Stimulated activated CD8-positive, alpha-beta memory T cell treated with anti-CD3 and anti-CD28 coated beads, Interleukin-15, amount 100 ng/mL, for 24 hours (primary cell): ENCODE measurements at regions not wholly inside any gene's neighbourhood (a gene's known extent, or its start where the extent isn't known, plus 50 kb on each side); places are given as distances from the start of the nearest gene placed in this dataset.
"Not testable (repeated sequence)": the region's sequence is repeated elsewhere in the genome, so short reads cannot be mapped to it uniquely, and the experiment has no call there.

Experiments
- DNase-seq: peaks from one replicate; pipeline ENCODE4 v3.0.0-alpha.2; 2020; ENCODE audit warnings: low read depth

GRCh38 chr17:34024386-34024785 is 230.7 kb upstream of the CCL2 start:
- DNase-seq, result no peak

GRCh38 chr17:34024806-34025551 is 230.1 kb upstream of the CCL2 start:
- no peak for DNase-seq

- DNase-seq, result not testable (repeated sequence)
Observed at GRCh38 chr17:34030601-34031000, 224.5 kb upstream of the CCL2 start.

GRCh38 chr17:34032305-34032704 is 222.8 kb upstream of the CCL2 start:
- not testable (repeated sequence) for DNase-seq

GRCh38 chr17:34038786-34039185 is 216.3 kb upstream of the CCL2 start:
- not testable (repeated sequence) for DNase-seq

- not testable (repeated sequence) for DNase-seq
Observed at GRCh38 chr17:34039213-34039612, 215.9 kb upstream of the CCL2 start.

GRCh38 chr17:34039759-34040555 is 215.1 kb upstream of the CCL2 start:
- DNase-seq, result not testable (repeated sequence)

- DNase-seq, result no peak
Observed at GRCh38 chr17:34045990-34046389, 209.1 kb upstream of the CCL2 start.

- DNase-seq, result no peak
Observed at GRCh38 chr17:34051046-34051445, 204.0 kb upstream of the CCL2 start.

- no peak for DNase-seq
Observed at GRCh38 chr17:34054495-34054894, 200.6 kb upstream of the CCL2 start.

- no peak for DNase-seq
Observed at GRCh38 chr17:34055606-34056005, 199.5 kb upstream of the CCL2 start.

- DNase-seq, result no peak
Observed at GRCh38 chr17:34059423-34060220, 195.5 kb upstream of the CCL2 start.

GRCh38 chr17:34066528-34066927 is 188.6 kb upstream of the CCL2 start:
- no peak for DNase-seq

- no peak for DNase-seq
Observed at GRCh38 chr17:34067011-34067410, 188.1 kb upstream of the CCL2 start.

- DNase-seq, result no peak
Observed at GRCh38 chr17:34068571-34068970, 186.5 kb upstream of the CCL2 start.

GRCh38 chr17:34070712-34071111 is 184.4 kb upstream of the CCL2 start:
- no peak for DNase-seq

GRCh38 chr17:34071886-34072420 is 183.1 kb upstream of the CCL2 start:
- DNase-seq, result no peak

- no peak for DNase-seq
Observed at GRCh38 chr17:34075076-34075475, 180.0 kb upstream of the CCL2 start.

- no peak for DNase-seq
Observed at GRCh38 chr17:34076743-34077631, 178.1 kb upstream of the CCL2 start.

- no peak for DNase-seq
Observed at GRCh38 chr17:34081269-34081668, 173.8 kb upstream of the CCL2 start.

GRCh38 chr17:34082404-34082803 is 172.7 kb upstream of the CCL2 start:
- no peak for DNase-seq
